GM12874 (cell line): ENCODE measurements at regions not wholly inside any gene's neighbourhood (a gene's known extent, or its start where the extent isn't known, plus 50 kb on each side); places are given as distances from the start of the nearest gene placed in this dataset.

Experiments
- TF ChIP-seq, protein P1 (sequence below): IDR thresholded peaks from 2 replicates; pipeline ENCODE4 v1.5.1; 2011; ENCODE audit warnings: low read depth, mild to moderate bottlenecking, control low read depth, low read length, moderate library complexity; ENCODE audit not compliant: insufficient read depth

DNA sequence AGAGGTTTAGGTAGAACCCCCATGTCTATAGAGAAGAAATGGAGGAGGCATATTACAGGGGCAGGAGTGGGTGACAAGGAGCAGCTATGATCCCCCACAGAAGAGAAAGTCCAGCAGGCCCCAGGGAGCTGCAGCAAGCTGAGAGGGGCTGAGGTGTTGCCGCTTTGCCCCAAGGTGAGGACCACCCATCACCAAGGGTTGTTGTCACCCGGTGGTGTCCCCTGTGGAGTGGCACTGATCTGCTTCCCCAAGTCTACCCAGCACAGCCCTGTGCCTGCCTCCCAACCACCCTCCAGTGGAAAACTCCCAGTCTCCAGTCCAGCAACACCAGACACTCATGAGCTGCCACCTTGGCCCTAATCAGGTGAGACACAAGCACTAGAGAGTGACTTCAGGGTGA is 149.3 kb upstream of the NOCT start:
- TF ChIP-seq, protein P1, sequence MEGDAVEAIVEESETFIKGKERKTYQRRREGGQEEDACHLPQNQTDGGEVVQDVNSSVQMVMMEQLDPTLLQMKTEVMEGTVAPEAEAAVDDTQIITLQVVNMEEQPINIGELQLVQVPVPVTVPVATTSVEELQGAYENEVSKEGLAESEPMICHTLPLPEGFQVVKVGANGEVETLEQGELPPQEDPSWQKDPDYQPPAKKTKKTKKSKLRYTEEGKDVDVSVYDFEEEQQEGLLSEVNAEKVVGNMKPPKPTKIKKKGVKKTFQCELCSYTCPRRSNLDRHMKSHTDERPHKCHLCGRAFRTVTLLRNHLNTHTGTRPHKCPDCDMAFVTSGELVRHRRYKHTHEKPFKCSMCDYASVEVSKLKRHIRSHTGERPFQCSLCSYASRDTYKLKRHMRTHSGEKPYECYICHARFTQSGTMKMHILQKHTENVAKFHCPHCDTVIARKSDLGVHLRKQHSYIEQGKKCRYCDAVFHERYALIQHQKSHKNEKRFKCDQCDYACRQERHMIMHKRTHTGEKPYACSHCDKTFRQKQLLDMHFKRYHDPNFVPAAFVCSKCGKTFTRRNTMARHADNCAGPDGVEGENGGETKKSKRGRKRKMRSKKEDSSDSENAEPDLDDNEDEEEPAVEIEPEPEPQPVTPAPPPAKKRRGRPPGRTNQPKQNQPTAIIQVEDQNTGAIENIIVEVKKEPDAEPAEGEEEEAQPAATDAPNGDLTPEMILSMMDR = no peak

DNA sequence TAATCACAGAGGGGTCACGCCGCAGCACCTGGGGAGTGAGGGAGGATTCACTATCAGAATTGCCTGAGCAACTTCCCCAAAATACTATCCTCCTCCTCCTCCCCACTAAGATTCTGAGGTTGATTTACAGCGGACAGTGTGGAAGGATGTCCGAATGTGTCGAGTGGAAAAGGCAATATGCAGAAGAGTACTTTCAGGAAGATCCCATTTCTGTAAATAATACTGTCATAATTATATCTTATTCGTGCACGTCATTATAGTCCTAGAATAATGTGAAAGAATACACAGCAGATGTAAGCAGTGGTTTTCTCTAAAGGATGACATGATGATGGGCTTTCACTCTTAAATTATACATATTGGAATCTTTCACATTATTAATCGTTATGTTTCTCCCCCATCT is 149.8 kb upstream of the NOCT start:
- TF ChIP-seq, protein P1 = no peak

DNA sequence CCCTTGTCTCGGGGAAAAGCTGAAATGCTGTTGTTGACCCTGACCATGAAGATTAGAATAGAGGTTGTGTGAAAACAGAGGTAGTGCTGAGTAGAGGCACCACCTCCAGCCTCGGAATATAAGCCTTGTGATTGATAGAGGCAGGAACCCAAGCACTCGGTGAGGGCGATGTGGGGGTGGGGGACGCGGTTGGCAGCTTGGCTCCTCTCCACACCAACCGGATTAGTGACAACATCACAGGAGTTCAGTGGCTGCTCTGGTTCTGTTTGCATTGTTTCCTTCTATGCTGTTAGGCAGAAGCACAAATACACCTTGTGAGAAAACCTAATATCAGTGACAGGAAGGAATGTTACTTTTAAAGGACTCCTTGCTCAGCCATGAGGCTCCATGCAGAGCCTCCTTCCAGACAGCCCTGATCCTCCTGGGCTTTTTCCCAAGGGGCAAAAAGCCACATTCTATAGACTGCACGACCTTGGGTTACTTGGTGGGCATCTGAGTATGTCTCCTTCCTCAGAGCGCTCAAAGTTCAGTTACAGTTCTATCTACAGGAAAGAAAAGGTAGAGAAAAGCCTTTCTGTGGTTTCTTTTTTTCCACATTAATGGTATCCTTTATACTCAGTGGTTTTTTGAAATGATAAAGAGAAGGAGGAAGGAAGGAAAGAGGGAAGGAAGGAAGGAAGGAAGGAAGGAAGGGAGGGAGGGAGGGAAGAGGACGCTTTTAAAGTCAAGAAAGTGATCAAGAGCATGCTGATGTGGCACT is 150.4 kb upstream of the NOCT start:
- TF ChIP-seq, protein P1 = no peak

DNA sequence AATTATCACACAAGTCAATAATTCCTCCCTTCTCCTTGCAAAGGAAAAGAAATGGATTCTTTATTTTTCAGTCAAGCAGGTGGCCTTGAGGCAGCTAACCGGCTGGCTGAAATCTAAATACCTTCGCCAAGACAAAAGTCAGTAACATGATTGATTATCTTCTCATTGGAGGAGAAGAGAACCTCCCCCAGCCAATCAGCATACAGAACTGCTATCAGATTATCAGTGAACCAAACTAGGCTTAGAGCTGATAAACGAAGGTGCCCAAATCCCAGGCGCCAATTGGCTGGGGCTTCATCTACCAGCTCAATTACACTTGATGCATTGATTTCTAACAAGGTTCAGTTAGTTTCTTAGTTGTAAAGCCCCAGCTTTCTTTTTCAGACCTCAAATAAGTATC is 152.4 kb upstream of the NOCT start:
- TF ChIP-seq, protein P1 = no peak

DNA sequence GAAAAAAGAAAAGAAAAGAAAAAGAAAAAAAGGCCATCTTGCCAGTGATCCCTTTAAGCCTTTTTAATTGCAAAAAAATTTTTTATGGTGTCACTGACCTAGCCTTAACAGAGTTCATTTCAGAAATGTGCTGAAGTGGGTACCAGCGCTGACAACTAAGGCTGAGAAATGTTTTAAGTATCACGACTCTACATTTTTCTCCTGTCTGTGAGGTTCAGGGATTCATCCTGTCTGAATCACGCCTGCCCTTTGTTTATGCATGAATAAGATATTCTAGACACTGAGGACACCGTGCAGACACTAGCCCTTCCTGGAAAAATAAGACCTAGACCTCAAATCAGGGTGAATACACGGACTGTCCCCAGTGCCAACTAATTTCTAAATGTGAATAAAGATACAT is 154.4 kb upstream of the NOCT start:
- TF ChIP-seq, protein P1 = no peak

DNA sequence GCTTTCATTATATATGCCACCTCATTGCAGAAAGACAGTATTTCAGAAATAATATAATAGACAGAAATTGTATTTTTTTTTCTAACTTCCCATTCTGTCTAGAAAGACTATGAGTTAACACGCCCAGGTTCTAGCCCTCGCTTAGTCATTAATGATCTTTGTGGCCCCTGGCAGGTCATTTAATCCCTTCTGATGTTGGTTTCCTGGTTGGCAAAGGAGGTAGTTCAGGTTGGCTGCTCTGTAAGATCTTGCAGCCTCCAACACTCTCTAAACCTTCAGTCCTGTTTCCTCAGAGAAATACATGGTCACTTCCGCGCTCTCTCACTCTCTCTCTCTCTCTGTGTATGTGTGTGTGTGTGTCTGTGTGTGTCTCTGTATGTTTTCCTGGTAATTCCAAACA is 156.3 kb upstream of the NOCT start:
- TF ChIP-seq, protein P1 = no peak

DNA sequence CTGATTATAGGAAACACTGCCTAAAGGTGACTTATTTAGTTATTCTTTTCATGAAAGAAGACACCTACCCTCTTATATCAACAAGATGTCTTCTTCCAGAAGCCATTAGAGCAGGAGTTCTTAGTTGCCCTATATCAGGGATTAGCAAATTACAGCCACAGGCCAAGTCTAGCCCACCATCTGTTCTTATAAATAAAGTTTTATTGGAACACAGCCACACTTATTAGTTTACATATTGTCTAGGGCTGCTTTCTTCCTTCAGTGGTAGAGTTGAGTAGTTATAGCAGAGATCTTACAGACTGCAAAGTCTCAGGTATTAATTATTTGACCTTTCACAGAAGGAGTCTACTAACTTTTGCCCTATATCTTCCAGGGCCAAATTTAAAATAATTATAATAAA is 157.2 kb upstream of the NOCT start:
- TF ChIP-seq, protein P1 = no peak
